DOHH2 (cell line): ENCODE measurements at regions not wholly inside any gene's neighbourhood (a gene's known extent, or its start where the extent isn't known, plus 50 kb on each side); places are given as distances from the start of the nearest gene placed in this dataset.

Experiments
- H3F3A ChIP-seq: fragments of 200-600 bp; sonication (generic), shearing (Covaris generic); 2 replicates; pipeline ENCODE4 v1.6.0; 2016; ENCODE audit warnings: antibody characterized with exemption, mild to moderate bottlenecking; ENCODE audit not compliant: control insufficient read depth, insufficient read depth
- H3K27ac ChIP-seq: fragments of 200-600 bp; sonication (generic); 2 replicates; pipeline ENCODE4 v1.5.1; 2014; ENCODE audit warnings: low read depth, mild to moderate bottlenecking, low read length, moderate library complexity
- H3K27me3 ChIP-seq: fragments of 200-600 bp; sonication (generic); 2 replicates; pipeline ENCODE4 v1.6.1; 2014; ENCODE audit warnings: mild to moderate bottlenecking, low read length, mixed read lengths; ENCODE audit not compliant: control insufficient read depth
- H3K36me3 ChIP-seq: fragments of 200-600 bp; sonication (generic); 2 replicates; pipeline ENCODE4 v1.6.1; 2014; ENCODE audit warnings: mild to moderate bottlenecking, low read length, moderate library complexity, mixed read lengths; ENCODE audit not compliant: control insufficient read depth
- H3K4me1 ChIP-seq: fragments of 200-600 bp; sonication (generic); 2 replicates; pipeline ENCODE4 v1.6.1; 2014; ENCODE audit warnings: mild to moderate bottlenecking, low read length, mixed read lengths; ENCODE audit not compliant: control insufficient read depth
- H3K4me2 ChIP-seq: fragments of 200-600 bp; sonication (generic); 2 replicates; pipeline ENCODE4 v1.6.0; 2014; ENCODE audit warnings: mild to moderate bottlenecking, low read length, moderate library complexity
- H3K4me3 ChIP-seq: fragments of 200-600 bp; sonication (generic); 2 replicates; pipeline ENCODE4 v1.5.1; 2014; ENCODE audit warnings: mild to moderate bottlenecking, low read length, mixed read lengths
- H3K79me2 ChIP-seq: fragments of 200-600 bp; sonication (generic); 2 replicates; pipeline ENCODE4 v1.6.1; 2014; ENCODE audit warnings: mild to moderate bottlenecking, low read length, mixed read lengths; ENCODE audit not compliant: control insufficient read depth
- H3K9me2 ChIP-seq: fragments of 200-600 bp; sonication (generic); replicated peaks from 2 replicates; pipeline ENCODE4 v1.6.1; 2014; ENCODE audit warnings: mild to moderate bottlenecking, low read length, mixed read lengths; ENCODE audit not compliant: control insufficient read depth
- H3K9me3 ChIP-seq: fragments of 200-600 bp; sonication (generic); 2 replicates; pipeline ENCODE4 v1.6.1; 2014; ENCODE audit warnings: antibody characterized with exemption, low read length, mixed read lengths; ENCODE audit not compliant: control insufficient read depth, insufficient read depth
- H4K20me1 ChIP-seq: fragments of 200-600 bp; sonication (generic); 2 replicates; pipeline ENCODE4 v1.6.0; 2014; ENCODE audit warnings: low read depth, mild to moderate bottlenecking, antibody characterized with exemption, low read length, moderate library complexity; ENCODE audit not compliant: control insufficient read depth, insufficient read depth
- EZH2phosphoT487 ChIP-seq: fragments of 200-600 bp; sonication (generic); IDR thresholded peaks from 2 replicates; pipeline ENCODE4 v1.6.1; 2017; ENCODE audit warnings: borderline replicate concordance, mild to moderate bottlenecking, antibody characterized with exemption, low read length, moderate library complexity, mixed read lengths
- TF ChIP-seq, protein P1 (sequence below): fragments of 200-600 bp; sonication (generic); IDR thresholded peaks from one replicate; pipeline ENCODE4 v1.5.1; 2014; ENCODE audit warnings: antibody characterized with exemption, mild to moderate bottlenecking, low read depth, low read length; ENCODE audit not compliant: poor library complexity, severe bottlenecking

DNA sequence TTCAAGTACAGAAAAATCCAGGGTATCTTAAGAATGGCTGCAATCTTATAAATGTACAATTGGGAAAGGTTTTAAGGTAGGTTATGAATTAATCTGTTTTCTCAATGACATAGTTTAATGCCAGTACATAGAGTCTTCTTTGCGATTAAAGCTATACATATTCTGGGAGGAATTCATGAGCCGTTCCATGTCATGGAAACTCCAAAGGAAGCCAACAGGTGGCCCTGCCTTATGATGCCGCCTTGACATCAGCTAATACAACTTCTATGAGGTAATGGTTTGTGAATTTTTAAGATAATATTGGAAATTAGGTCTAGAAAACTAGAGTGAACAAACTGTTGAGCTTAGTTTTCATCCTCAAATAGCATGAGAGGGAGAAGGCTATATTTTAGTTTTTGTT lies 713.4 kb downstream of the EFNA5 start:
- no peaks in the 10 kb centered on the region for H3F3A ChIP-seq
- H3K9me3 ChIP-seq: no peaks in the 10 kb centered on the region
- H3K4me3 ChIP-seq: no peak overlapping the region
- no peak overlapping the region for H3K4me2 ChIP-seq
- no peaks in the 10 kb centered on the region for H3K79me2 ChIP-seq
- no peaks in the 10 kb centered on the region for H3K36me3 ChIP-seq
- H3K27me3 ChIP-seq: no peaks in the 10 kb centered on the region
- TF ChIP-seq, protein P1, sequence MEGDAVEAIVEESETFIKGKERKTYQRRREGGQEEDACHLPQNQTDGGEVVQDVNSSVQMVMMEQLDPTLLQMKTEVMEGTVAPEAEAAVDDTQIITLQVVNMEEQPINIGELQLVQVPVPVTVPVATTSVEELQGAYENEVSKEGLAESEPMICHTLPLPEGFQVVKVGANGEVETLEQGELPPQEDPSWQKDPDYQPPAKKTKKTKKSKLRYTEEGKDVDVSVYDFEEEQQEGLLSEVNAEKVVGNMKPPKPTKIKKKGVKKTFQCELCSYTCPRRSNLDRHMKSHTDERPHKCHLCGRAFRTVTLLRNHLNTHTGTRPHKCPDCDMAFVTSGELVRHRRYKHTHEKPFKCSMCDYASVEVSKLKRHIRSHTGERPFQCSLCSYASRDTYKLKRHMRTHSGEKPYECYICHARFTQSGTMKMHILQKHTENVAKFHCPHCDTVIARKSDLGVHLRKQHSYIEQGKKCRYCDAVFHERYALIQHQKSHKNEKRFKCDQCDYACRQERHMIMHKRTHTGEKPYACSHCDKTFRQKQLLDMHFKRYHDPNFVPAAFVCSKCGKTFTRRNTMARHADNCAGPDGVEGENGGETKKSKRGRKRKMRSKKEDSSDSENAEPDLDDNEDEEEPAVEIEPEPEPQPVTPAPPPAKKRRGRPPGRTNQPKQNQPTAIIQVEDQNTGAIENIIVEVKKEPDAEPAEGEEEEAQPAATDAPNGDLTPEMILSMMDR: no peak
- TF ChIP-seq EZH2phosphoT487: no peak
- H3K9me2 ChIP-seq: no peaks in the 10 kb centered on the region
- no peaks in the 10 kb centered on the region for H4K20me1 ChIP-seq
- H3K4me1 ChIP-seq: no peaks in the 10 kb centered on the region
- H3K27ac ChIP-seq: no peak overlapping the region

DNA sequence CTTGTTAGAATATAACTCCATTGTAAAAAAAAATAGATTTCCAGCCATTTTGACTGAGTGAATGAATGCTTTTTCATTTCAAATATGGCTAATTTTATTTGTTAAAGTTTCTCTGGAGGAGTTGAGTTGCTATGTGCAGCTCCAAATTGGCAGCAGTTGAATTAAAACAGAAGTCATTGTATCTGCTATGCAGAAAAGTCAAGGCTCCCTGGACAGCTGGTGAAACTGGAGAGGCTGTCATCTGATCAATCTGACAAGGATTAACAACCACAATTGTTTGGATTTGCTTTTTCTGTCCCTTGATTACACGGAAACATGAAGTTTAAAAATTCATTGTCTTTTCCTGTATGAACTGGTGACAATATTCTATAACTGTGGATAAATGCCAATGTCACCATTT lies 713.9 kb downstream of the EFNA5 start:
- Histone ChIP-seq H4K20me1 (no peaks in the 10 kb centered on the region), H3K9me3 (no peaks in the 10 kb centered on the region), H3K27me3 (no peaks in the 10 kb centered on the region), H3K4me3 (no peak overlapping the region), H3K4me1 (no peaks in the 10 kb centered on the region), H3F3A (no peaks in the 10 kb centered on the region), H3K27ac (no peak overlapping the region), H3K4me2 (no peak overlapping the region), H3K9me2 (no peaks in the 10 kb centered on the region), H3K36me3 (no peaks in the 10 kb centered on the region), H3K79me2 (no peaks in the 10 kb centered on the region)
- TF ChIP-seq, protein P1: no peak
- no peak for TF ChIP-seq EZH2phosphoT487

DNA sequence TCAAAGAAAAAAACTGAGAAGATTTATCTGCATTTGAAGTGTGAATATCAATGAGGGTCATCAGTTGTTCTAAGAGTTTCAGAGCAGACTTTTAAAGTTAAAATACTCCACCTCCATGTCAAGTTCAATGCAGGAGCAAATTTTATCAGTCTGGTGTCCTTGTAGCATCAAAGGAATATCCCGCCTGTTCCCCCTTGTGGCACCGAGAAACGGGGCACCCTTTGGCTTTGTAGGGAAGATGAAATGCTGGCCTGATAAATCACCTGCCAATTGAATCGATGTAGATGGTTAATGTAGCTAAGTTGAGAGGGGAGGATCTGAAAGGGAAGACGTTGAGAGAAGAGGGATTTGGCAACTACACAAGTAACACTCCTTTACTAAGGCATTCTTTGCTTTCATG lies 714.5 kb downstream of the EFNA5 start:
- no peaks in the 10 kb centered on the region for H4K20me1 ChIP-seq

More for the DNA sequence above, 714.5 kb downstream of the EFNA5 start:
- H3K27ac ChIP-seq: no peak overlapping the region
- no peaks in the 10 kb centered on the region for H3K9me2 ChIP-seq
- H3K79me2 ChIP-seq: no peaks in the 10 kb centered on the region
- TF ChIP-seq EZH2phosphoT487: no peak
- TF ChIP-seq, protein P1: no peak
- H3K4me3 ChIP-seq: no peak overlapping the region
- H3F3A ChIP-seq: no peaks in the 10 kb centered on the region
- H3K4me1 ChIP-seq: no peaks in the 10 kb centered on the region
- no peaks in the 10 kb centered on the region for H3K27me3 ChIP-seq
- H3K36me3 ChIP-seq: no peaks in the 10 kb centered on the region
- no peaks in the 10 kb centered on the region for H3K9me3 ChIP-seq
- H3K4me2 ChIP-seq: no peak overlapping the region
